GM12891 (cell line): ENCODE measurements at regions not wholly inside any gene's neighbourhood (a gene's known extent, or its start where the extent isn't known, plus 50 kb on each side); places are given as distances from the start of the nearest gene placed in this dataset.

Experiments used
- POLR2A ChIP-seq: IDR thresholded peaks from 2 replicates; pipeline ENCODE4 v1.6.1; 2011; ENCODE audit warnings: low read depth, low read length, control low read depth
- POLR2AphosphoS5 ChIP-seq: IDR thresholded peaks from 2 replicates; pipeline ENCODE4 v1.6.1; 2011; ENCODE audit warnings: low read depth, low read length, control low read depth
- POU2F2 ChIP-seq: IDR thresholded peaks from 2 replicates; pipeline ENCODE4 v1.6.1; 2011; ENCODE audit warnings: low read depth, mild to moderate bottlenecking, control low read depth, low read length, moderate library complexity

DNA sequence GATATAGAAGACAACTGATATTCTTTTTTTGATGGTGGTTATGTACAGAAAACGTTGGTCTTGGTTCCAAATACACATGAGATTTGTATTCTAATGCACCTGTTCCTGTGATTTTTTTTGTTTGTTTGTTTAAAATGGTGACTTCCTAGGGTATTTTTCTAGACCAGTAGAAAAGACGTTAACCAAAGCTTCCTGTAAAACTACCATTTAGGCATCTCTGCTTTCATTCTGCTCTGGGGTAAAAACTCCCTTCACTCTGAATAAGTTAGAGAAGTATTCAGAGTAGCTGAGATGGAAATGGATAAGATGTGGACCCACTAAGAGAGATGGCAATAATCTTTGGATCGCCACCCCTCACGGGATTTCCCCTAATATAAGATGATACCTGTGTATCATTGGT lies 343.2 kb upstream of the KLF3 start:
- TF ChIP-seq POLR2A, result no peak
- TF ChIP-seq POU2F2, result no peak
- TF ChIP-seq POLR2AphosphoS5, result no peak
